GM12873 (cell line): ENCODE measurements at regions not wholly inside any gene's neighbourhood (a gene's known extent, or its start where the extent isn't known, plus 50 kb on each side); places are given as distances from the start of the nearest gene placed in this dataset.

Source experiments
- CTCF ChIP-seq: IDR thresholded peaks from 2 replicates; pipeline ENCODE4 v1.5.1; 2012; ENCODE audit warnings: low read depth, mild to moderate bottlenecking, moderate library complexity, low read length, control low read depth; ENCODE audit not compliant: insufficient read depth; ENCODE audit errors: missing control alignments

GRCh38 chr6:122145246-122145645 lies 254.2 kb upstream of the HSF2 start:
- no peak for TF ChIP-seq CTCF

DNA sequence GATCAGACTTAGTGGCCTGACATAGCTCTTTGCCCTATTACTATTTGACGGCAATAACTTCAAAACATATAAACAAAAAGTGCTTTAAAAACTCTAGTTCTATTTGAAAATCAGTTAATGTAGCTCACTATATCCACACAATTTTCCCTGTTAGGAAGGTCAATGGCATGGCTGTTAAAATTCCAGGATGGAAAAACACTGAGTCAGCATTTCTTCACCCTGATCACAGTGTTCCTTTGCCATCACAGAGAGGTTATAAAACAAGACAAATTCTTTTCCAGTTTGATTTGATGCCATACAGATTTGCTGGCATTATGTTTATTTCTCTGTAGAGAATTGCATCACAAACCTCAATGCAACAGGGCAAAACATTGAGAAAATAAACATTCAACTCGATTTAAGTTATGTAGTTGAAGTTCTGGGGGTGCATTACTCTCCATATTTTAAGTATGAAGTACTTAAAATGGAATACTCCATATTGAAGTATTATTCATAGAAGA lies 253.7 kb upstream of the HSF2 start:
- TF ChIP-seq CTCF: no peak

DNA sequence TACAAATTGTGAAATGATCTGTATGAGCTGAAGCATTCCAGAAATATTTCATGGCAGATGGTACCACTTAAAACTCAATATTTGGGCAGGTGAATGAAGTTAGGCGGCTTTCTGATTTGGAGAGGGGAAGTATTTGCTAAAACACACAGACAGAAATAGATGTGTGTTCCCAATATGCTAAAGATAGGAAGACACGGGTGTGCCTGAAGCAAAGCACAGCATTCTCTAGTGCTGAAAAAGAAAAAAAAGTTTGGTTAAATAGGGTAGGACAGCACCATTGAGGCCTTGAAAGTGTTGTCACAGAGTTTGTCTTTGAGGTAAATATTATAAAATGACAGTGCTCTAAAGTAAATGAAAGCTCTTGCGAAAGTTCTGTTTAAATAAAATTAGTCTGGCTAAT lies 252.2 kb upstream of the HSF2 start:
- no peak for TF ChIP-seq CTCF

DNA sequence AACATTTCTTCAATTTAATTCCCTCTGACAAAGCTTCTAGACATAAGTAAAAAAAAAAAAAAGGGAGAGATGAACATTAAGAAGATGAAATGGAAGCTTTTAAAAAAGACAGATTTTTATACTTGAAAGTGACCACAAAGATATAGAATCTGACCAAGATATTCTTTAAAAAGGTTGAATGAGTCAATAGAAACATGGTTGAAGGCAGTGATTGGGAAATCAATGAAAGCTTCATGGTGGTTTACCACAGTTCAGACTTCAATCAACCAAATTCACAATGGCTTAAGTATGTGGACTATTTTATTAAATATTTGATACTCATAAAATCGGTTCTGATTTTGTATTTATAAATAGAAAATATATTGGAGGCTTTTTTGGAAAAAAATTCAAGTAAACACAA lies 248.4 kb upstream of the HSF2 start:
- TF ChIP-seq CTCF: no peak

DNA sequence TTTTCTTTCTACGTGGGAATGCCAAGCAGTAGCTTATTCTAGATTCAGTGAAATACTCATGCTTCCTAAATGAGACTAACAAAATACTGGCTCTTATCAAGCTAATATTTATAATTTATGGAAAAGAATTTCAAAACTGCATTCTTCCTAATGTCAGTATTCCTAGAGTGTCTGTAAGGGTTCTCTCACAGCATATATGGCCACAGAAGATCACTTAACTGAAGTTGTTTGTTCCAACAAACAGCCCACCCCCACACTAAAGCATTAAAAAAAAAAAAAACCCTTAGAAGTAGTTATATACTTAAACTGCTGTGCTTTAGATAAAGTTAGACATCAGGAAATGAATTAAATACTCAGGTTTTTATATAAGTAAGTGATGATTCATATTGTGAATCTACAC lies 247.7 kb upstream of the HSF2 start:
- no peak for TF ChIP-seq CTCF

DNA sequence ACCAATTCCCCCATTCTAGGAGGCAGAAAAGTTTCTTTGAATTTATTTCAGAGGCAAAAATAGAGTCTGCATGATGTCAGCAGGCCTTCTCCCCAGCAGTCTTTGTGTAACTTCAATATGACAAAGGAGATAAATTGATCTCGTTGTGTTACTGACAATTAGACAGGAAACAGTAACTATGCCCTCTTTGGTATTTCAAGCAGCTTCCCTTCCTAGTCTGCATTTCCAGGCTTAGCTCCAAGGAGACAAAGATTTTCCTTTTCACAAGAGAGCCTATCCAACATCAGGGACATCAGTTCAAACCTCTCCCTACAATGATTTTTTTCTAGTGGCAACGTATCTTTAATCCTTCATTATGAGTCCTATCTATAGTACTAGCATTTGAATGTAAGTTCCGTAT lies 245.9 kb upstream of the HSF2 start:
- TF ChIP-seq CTCF: no peak

DNA sequence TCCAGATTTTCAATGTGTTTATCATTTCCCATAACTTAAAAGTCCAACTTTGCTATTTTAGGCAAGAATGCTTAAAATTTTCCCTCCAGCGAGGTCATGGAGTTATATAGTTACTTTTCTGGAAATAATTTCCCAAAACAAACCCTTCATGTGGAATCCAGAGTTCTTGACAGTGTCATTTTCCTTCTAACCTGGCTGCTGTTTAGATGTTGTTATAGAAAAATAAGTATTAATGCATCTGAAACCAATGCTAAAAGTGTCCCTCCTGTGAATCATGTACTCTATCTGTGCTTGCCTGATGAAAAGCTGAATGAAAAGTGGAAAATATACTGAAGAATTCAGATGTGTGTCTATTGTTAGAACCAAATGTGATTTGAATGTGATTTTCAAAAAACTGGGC lies 245.3 kb upstream of the HSF2 start:
- no peak for TF ChIP-seq CTCF
